Small intestine (tissue), 7 donors: ENCODE measurements at regions not wholly inside any gene's neighbourhood (a gene's known extent, or its start where the extent isn't known, plus 50 kb on each side); places are given as distances from the start of the nearest gene placed in this dataset.

Experiments
- DNase-seq, 2 donors: peaks; one replicate each; pipeline versions ENCODE4 v3.0.0 to v3.0.0-alpha.2; 2013
- FAIRE-seq: peaks from 2 replicates; lab custom pipeline; 2012; peaks lifted over from hg19 to GRCh38; lab: Jason Lieb, UNC
- H3K27ac ChIP-seq, 3 donors: one replicate each; pipeline ENCODE4 v1.5.1; 2013; ENCODE audit warnings: low read length in 2 of 3, mild to moderate bottlenecking in 2 of 3, control low read depth in 1 of 3, inconsistent platforms in 1 of 3, low read depth in 1 of 3, moderate library complexity in 1 of 3
- H3K27me3 ChIP-seq, 3 donors: one replicate each; pipeline ENCODE4 v1.6.1; 2013; ENCODE audit warnings: low read length in 3 of 3, inconsistent platforms in 1 of 3; ENCODE audit not compliant: control insufficient read depth in 3 of 3, insufficient read depth in 3 of 3
- H3K36me3 ChIP-seq, 3 donors: one replicate each; pipeline ENCODE4 v1.6.1; 2013; ENCODE audit warnings: low read length in 3 of 3, inconsistent platforms in 1 of 3, low read depth in 1 of 3, mild to moderate bottlenecking in 1 of 3, moderate library complexity in 1 of 3; ENCODE audit not compliant: control insufficient read depth in 3 of 3, insufficient read depth in 2 of 3
- H3K4me1 ChIP-seq, 3 donors: one replicate each; pipeline ENCODE4 v1.6.1; 2013; ENCODE audit warnings: low read length in 2 of 3, inconsistent platforms in 1 of 3, low read depth in 1 of 3, mild to moderate bottlenecking in 1 of 3, moderate library complexity in 1 of 3; ENCODE audit not compliant: control insufficient read depth in 3 of 3, insufficient read depth in 2 of 3
- H3K4me3 ChIP-seq, 3 donors: one replicate each; pipeline ENCODE4 v1.5.1; 2013; ENCODE audit warnings: low read length in 3 of 3, control low read depth in 1 of 3, inconsistent platforms in 1 of 3, low read depth in 1 of 3, mild to moderate bottlenecking in 1 of 3, moderate library complexity in 1 of 3
- H3K9me3 ChIP-seq, 2 donors: one replicate each; pipeline ENCODE4 v1.6.1; 2013; ENCODE audit warnings: low read depth in 1 of 2, low read length in 1 of 2; ENCODE audit not compliant: control insufficient read depth in 2 of 2, insufficient read depth in 1 of 2
- WGBS, 3 donors: extraction: QIAGEN DNeasy Blood & Tissue Kit; methylation state at CpG; one replicate each; pipeline ENCODE4 v1.1.7; 2013; 5-methylcytosine and 5-hydroxymethylcytosine counted together
- donor health status: healthy with polysubstance abuse.
- donor health status: control.
- donor health status: control.
- donor health status: Bipolar disorder and iron deficiency.
- donor health status: healthy.

DNA sequence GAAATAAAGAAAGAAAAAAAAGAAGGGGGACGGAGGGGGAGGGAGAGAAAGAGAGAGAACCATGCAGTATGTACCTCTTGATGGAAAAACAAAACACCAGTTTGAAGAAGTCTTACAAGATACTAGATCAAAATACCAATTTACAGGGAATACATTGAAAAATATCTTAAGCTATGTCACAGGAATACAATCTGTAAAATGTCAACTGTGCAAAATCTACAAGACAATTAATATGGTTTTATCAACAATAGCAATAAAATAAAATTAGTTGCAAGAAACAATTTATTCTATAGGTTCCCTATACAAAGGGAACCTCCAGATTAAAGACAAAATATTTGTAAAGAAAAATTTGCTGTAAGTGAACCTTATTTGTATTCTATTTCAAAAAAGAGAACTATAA lies 98.3 kb upstream of the CABCOCO1 start:
- DNase-seq (no peak), FAIRE-seq (no peak)
- Histone ChIP-seq H3K27ac (no peak overlapping the region), H3K4me3 (no peak overlapping the region), H3K36me3 (no peaks in the 10 kb centered on the region), H3K4me1 (no peaks in the 10 kb centered on the region), H3K27me3 (no peaks in the 10 kb centered on the region), H3K9me3 (peaks cover 0 to under 1% of the 10 kb centered on the region in 2 donors)
- 77 to 80% (median 79%) methylated on average over 1 of the region's 1 CpG for WGBS, 3 donors

GRCh38 chr10:61559615-61560014 lies 103.1 kb upstream of the CABCOCO1 start:
- Histone ChIP-seq H3K4me1 (no peaks in the 10 kb centered on the region), H3K9me3 (no peaks in the 10 kb centered on the region), H3K27me3 (no peaks in the 10 kb centered on the region), H3K36me3 (no peaks in the 10 kb centered on the region), H3K4me3 (no peak overlapping the region), H3K27ac (no peak overlapping the region)
- FAIRE-seq: no peak
- no peak for DNase-seq

DNA sequence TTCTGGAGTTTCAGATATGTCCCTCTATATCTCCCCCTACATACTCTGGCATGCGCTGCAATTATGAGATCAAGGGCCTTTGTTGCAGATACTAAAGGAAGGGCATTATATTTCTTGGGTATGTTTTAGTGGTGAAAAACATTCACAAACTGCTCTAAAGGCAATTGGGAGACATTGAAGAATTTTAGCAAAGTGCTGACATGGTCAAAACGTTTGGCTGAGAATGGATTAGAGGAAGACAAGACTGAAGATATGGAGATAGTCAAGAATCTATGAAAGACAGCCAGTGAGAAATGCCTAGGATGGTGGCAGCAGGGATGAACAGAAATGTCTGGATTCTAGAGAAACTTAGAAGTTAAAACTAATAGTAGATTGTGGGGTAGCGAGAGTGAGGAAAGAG lies 104.5 kb upstream of the CABCOCO1 start:
- DNase-seq: no peak
- H3K4me1 ChIP-seq: no peaks in the 10 kb centered on the region
- no peak for FAIRE-seq
- H3K4me3 ChIP-seq: no peak overlapping the region
- no peaks in the 10 kb centered on the region for H3K27me3 ChIP-seq
- whole genome bisulfite sequencing, 3 donors: 77 to 85% (median 82%) methylated on average over 3 of the region's 3 CpGs
- H3K27ac ChIP-seq: no peak overlapping the region
- H3K36me3 ChIP-seq: no peaks in the 10 kb centered on the region
- H3K9me3 ChIP-seq: no peaks in the 10 kb centered on the region

GRCh38 chr10:61554925-61555324 lies 101.7 kb upstream of the TMEM26 start:
- H3K4me1 ChIP-seq: no peaks in the 10 kb centered on the region
- H3K4me3 ChIP-seq: no peak overlapping the region
- no peak overlapping the region for H3K27ac ChIP-seq
- H3K27me3 ChIP-seq: no peaks in the 10 kb centered on the region
- no peaks in the 10 kb centered on the region for H3K9me3 ChIP-seq
- WGBS, 3 donors: 89 to 92% (median 91%) methylated on average over 5 of the region's 5 CpGs
- no peaks in the 10 kb centered on the region for H3K36me3 ChIP-seq
- FAIRE-seq: no peak
- DNase-seq: no peak

DNA sequence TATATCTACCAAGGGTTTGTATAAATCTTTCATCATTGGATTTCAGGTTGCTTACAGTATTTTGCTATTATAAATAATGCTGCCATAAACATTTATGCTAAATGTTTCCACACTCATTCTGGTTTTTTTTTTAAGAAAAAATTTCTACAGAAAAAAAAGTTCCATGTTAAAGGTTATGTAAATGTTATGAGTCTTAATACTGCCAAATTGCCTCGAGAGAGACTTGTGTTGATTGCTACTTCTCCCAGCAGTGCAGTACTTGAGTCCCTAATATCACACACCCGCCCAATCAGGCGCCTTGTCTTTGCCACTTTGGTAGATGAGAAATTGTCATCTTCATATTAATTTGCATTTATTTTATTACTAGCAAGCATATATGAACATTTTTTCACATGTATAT lies 96.7 kb upstream of the TMEM26 start:
- H3K27ac ChIP-seq: no peak overlapping the region
- H3K27me3 ChIP-seq: no peaks in the 10 kb centered on the region
- FAIRE-seq: no peak
- WGBS, 3 donors: 65 to 66% (median 66%) methylated on average over 3 of the region's 3 CpGs
- H3K4me1 ChIP-seq: no peaks in the 10 kb centered on the region
- H3K4me3 ChIP-seq: no peak overlapping the region
- DNase-seq: no peak
- H3K36me3 ChIP-seq: no peaks in the 10 kb centered on the region
- H3K9me3 ChIP-seq: no peaks in the 10 kb centered on the region

DNA sequence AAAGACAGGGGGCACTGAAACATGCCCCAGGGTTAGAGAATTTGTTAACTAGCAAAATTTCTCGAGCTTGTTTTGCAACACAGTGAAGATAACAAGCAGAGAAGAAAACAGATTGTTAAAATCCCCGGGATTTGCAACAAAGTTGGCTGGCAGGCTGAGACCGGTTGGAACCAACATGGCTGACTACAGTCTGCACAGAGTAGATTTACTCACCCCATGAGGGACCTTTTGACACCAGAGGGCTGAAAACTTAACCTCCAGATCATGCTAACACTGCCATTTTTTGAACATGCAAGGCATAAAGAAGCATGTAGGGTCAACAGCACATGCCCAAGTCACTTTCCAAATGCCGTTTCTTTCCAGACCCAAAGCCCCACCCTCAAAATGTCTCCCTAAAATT lies 95.2 kb upstream of the TMEM26 start:
- WGBS, 3 donors: 78 to 81% (median 80%) methylated on average over 4 of the region's 4 CpGs
- Histone ChIP-seq H3K36me3 (no peaks in the 10 kb centered on the region), H3K27me3 (no peaks in the 10 kb centered on the region), H3K4me3 (no peak overlapping the region), H3K4me1 (no peaks in the 10 kb centered on the region), H3K27ac (no peak overlapping the region), H3K9me3 (no peaks in the 10 kb centered on the region)
- DNase-seq: no peak
- no peak for FAIRE-seq

DNA sequence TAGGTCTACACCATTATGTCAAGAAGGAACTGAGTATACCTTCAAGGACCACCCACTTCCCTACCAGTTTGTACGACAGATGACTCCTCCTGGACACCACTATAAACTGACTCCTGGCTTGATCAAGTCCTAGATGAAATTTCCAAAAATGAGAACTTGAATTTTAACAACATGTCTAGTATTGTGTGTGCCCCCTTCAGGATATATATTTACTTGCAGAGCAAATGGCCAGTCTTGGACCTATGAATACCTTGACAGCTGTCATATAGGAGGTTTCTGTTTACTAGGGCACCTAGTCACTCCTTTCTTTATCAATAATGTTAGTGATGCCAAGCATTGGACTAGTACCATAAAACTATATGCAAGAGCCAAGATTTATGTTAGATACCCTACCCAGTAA lies 94.1 kb upstream of the TMEM26 start:
- H3K27ac ChIP-seq: no peak overlapping the region
- no peaks in the 10 kb centered on the region for H3K36me3 ChIP-seq
- WGBS, 3 donors: 79 to 90% (median 86%) methylated on average over 1 of the region's 1 CpG
- H3K27me3 ChIP-seq: no peaks in the 10 kb centered on the region
- no peaks in the 10 kb centered on the region for H3K4me1 ChIP-seq
- FAIRE-seq (no peak), DNase-seq (peak in 1 of 2 donors; percentile 36)
- no peak overlapping the region for H3K4me3 ChIP-seq
- H3K9me3 ChIP-seq: no peaks in the 10 kb centered on the region

DNA sequence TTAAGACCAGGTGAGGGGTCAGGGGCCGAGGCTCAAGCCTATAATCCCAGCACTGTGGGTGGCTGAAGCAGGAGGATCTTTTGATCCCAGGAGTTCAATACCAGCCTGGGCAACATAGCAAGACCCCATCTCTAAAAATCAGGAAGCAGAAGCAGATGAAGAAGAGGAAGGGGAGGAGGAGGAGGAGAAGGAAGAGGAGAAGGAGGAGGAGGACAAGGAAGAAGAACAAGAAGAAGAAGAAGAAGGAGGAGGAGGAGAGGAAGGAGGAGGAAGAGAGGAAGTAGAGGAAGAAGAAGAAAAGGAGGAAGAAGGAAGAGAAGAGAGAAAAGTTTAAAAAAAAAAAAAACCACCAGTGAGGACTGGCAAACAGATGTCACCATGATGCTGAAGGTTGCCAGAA lies 92.0 kb upstream of the TMEM26 start:
- no peaks in the 10 kb centered on the region for H3K9me3 ChIP-seq
- 65 to 76% (median 65%) methylated on average over 1 of the region's 1 CpG for WGBS, 3 donors
- H3K4me1 ChIP-seq: no peaks in the 10 kb centered on the region
- H3K27me3 ChIP-seq: no peaks in the 10 kb centered on the region
- no peaks in the 10 kb centered on the region for H3K36me3 ChIP-seq
- H3K4me3 ChIP-seq: no peak overlapping the region
- no peak for DNase-seq
- no peak overlapping the region for H3K27ac ChIP-seq
- FAIRE-seq: no peak

GRCh38 chr10:61543831-61544230 lies 90.7 kb upstream of the TMEM26 start:
- H3K4me3 ChIP-seq: no peak overlapping the region
- H3K9me3 ChIP-seq: no peaks in the 10 kb centered on the region
- no peak overlapping the region for H3K27ac ChIP-seq
- no peaks in the 10 kb centered on the region for H3K4me1 ChIP-seq
- DNase-seq (no peak), FAIRE-seq (no peak)
- H3K27me3 ChIP-seq: no peaks in the 10 kb centered on the region
- H3K36me3 ChIP-seq: no peaks in the 10 kb centered on the region
- WGBS, 3 donors: 44 to 60% (median 50%) methylated on average over 3 of the region's 3 CpGs
